Skeletal muscle tissue (tissue), 3 donors: ENCODE measurements at regions not wholly inside any gene's neighbourhood (a gene's known extent, or its start where the extent isn't known, plus 50 kb on each side); places are given as distances from the start of the nearest gene placed in this dataset.
"Not testable (repeated sequence)": the region's sequence is repeated elsewhere in the genome, so short reads cannot be mapped to it uniquely, and the experiment has no call there.

ENCODE experiments used
- H3K27ac ChIP-seq: one replicate; pipeline ENCODE4 v1.7.0; 2013; ENCODE audit warnings: mild to moderate bottlenecking, low read depth, low read length, inconsistent platforms
- H3K27me3 ChIP-seq, 3 donors: one replicate each; pipeline ENCODE4 v1.7.0; 2013; ENCODE audit warnings: low read length in 3 of 3; ENCODE audit not compliant: control insufficient read depth in 3 of 3, insufficient read depth in 3 of 3
- H3K36me3 ChIP-seq, 3 donors: one replicate each; pipeline ENCODE4 v1.7.0; 2013; ENCODE audit warnings: low read length in 3 of 3; ENCODE audit not compliant: control insufficient read depth in 3 of 3, insufficient read depth in 3 of 3
- H3K4me1 ChIP-seq, 3 donors: one replicate each; pipeline ENCODE4 v1.7.0; 2013; ENCODE audit warnings: low read length in 3 of 3, mild to moderate bottlenecking in 3 of 3; ENCODE audit not compliant: control insufficient read depth in 3 of 3, insufficient read depth in 3 of 3
- H3K4me3 ChIP-seq, 3 donors: one replicate each; pipeline ENCODE4 v1.7.0; 2013; ENCODE audit warnings: low read length in 3 of 3
- H3K9ac ChIP-seq, 3 donors: one replicate each; pipeline ENCODE4 v1.7.0; 2013; ENCODE audit warnings: low read length in 3 of 3, mild to moderate bottlenecking in 3 of 3, moderate library complexity in 2 of 3, low read depth in 1 of 3
- H3K9me3 ChIP-seq, 3 donors: one replicate each; pipeline ENCODE4 v1.7.0; 2013; ENCODE audit warnings: low read length in 3 of 3; ENCODE audit not compliant: control insufficient read depth in 3 of 3
- donor health status: Osteomylitis.

DNA sequence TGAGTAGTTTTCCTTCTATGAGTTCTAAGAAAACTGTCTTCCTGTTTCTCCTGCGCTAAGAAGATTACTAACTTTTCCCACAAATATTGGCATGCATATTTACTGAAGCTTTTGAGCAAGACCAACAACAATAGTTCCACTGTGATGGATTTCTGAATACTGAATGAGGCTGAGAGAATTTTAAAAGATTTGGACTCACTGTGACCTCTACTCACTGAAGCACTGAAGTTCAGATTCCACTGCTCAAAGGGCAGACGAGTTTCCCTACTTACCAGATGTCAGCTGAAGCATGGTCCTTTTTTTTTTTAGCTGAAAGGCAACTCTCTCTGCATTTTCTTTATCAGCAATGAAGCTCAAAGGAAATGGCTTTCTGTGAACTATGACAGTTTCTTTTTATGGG is 718.5 kb downstream of the RFPL4B start:
- Histone ChIP-seq H3K36me3 (no peaks in the 10 kb centered on the region), H3K9me3 (no peaks in the 10 kb centered on the region), H3K4me3 (no peak overlapping the region), H3K27ac (no peak overlapping the region), H3K9ac (no peak overlapping the region), H3K4me1 (no peaks in the 10 kb centered on the region), H3K27me3 (no peaks in the 10 kb centered on the region)

DNA sequence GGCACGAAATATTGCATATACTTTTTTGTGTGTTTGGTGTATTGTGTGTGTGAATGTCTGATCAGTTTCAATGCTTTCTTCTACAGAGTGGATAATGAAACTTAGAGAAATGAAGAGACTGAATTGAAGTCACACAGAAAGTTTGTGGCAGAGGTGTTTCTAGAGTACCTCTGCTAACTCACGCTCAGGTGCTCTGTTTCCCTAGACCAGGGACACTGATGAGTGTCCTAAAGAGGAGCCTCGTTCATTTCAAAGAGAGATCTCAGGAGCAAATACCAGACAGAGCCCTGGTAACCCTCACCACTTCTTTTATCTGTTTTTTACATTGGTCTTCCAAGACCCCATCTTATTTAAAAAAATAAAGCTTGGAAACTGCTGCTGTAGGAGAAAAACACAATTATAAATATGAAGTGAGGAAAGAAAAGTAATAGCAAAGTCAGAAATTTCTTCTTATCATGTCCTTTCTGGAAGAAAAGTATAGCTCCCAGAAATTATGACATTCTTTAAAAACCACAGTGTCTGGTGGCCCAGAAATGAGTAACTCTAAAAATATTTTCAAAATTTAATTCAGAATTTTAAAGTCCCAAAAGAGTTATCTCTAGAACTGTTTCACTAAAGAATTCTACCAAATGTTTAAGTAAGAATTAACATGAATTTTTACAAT is 720.6 kb downstream of the RFPL4B start:
- Histone ChIP-seq H3K9ac (no peak overlapping the region), H3K9me3 (no peaks in the 10 kb centered on the region), H3K4me1 (no peaks in the 10 kb centered on the region), H3K36me3 (no peaks in the 10 kb centered on the region), H3K27me3 (no peaks in the 10 kb centered on the region), H3K27ac (no peak overlapping the region), H3K4me3 (no peak overlapping the region)

DNA sequence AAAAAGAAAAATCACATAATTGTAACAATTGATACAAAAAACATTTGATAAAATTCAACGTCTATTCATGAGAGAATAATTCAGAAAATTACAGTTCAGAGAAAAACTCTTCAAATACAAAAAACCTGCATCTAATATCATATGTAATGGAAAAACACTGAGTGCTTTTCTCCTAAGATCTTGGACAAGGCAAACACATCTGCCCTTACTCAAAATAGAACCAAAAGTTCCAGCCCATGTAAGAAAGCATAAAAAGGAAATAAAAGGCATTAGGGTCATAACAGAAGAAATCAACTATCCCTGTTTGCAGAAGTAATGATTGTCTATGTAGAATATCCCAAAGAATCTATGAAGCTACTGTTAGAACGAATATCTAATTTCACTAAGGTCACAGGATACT is 721.4 kb downstream of the RFPL4B start:
- H3K36me3 ChIP-seq = no peaks in the 10 kb centered on the region
- no peak overlapping the region for H3K27ac ChIP-seq
- no peaks in the 10 kb centered on the region for H3K27me3 ChIP-seq
- H3K9ac ChIP-seq = no peak overlapping the region
- no peak overlapping the region for H3K4me3 ChIP-seq
- H3K9me3 ChIP-seq = no peaks in the 10 kb centered on the region
- H3K4me1 ChIP-seq = no peaks in the 10 kb centered on the region

DNA sequence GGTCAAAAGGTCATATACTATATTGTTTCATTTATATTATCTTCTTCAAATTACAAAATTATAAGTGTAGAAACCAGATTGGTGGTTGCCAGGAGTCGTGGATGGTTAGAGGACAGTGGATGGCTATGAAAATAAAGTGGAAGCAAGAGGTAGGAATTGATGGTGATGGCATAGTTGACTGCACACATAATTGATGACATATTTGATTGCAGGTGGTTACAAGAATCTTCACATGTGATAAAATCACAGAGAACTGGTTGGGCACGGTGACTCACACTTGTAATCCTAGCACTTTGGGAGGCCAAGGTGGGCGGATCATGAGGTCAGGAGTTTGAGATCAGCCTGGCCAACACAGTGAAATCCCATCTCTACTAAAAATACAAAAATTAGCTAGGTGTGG is 723.6 kb downstream of the RFPL4B start:
- H3K27me3 ChIP-seq, H3K36me3 ChIP-seq, H3K9ac ChIP-seq, H3K4me1 ChIP-seq, H3K4me3 ChIP-seq, H3K9me3 ChIP-seq, H3K27ac ChIP-seq: not testable (repeated sequence)

DNA sequence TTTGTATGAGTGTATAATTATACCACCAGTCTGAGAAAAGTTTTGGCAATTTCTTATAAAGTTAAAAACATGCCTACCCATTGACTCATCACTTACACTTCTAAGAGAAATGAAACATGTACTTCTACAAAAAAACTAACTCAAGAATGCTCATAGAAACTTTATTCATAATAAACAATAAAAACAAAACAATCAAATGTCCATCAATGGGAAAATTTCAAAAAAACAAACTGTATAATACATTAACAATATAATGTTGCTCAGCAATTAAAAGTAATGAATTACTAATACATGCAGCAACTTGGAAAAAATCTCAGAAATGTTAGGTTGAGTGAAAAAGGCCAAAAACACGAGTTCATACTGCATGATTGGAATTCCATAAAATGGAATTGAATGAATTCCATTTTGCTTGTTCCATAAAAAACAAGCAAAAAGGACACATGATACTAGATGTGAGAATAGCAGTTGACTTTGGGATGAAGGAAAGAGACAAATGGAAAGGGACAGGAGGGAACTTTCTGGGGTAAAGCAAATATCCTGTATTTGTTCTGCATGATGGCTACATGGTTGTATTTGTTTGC is 726.6 kb downstream of the RFPL4B start:
- H3K27ac ChIP-seq = no peak overlapping the region
- no peaks in the 10 kb centered on the region for H3K9me3 ChIP-seq
- H3K9ac ChIP-seq = no peak overlapping the region

DNA sequence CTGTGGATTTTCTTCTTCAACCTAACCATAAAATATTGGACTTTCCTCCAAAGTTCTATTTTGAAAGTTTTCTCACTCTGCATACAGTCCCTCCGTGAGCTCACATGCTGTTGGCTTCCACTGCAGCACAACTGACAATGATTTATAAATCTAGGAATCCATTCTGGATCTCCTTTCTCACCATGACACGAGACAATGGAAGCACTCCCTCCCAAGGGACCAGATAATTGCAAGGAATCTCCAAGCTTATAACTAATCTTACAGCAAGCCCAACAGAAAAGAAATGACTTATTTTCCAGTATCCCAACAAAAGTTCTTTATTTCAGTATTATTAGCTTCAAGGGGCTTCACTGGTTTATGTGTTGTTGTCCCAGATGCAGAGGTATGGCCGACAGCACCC is 729.0 kb downstream of the RFPL4B start:
- Histone ChIP-seq H3K9me3 (no peaks in the 10 kb centered on the region), H3K4me3 (no peak overlapping the region), H3K36me3 (no peaks in the 10 kb centered on the region), H3K27me3 (no peaks in the 10 kb centered on the region), H3K27ac (no peak overlapping the region), H3K4me1 (no peaks in the 10 kb centered on the region), H3K9ac (no peak overlapping the region)

More for the DNA sequence above, 726.6 kb downstream of the RFPL4B start:
- Histone ChIP-seq H3K4me3 (no peak overlapping the region), H3K36me3 (no peaks in the 10 kb centered on the region), H3K27me3 (no peaks in the 10 kb centered on the region), H3K4me1 (no peaks in the 10 kb centered on the region)

DNA sequence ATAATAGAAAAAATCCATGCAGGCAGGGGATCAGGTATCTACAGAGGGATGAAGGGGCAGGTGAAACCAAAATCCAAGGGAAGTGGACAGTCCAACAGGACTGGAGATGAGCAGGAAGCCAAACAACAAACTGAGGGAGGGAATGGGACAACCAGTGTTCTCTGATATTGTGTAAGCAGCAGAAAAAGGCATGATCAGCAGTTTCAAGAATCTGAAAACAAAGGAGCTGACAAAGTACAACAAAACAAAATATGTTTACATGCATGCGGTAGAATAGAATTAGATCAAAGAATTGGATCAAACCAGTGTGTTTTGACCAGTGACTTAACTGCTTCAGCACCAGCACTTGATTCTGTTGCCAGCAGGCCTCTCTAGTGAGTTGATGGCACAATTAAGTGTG is 729.7 kb downstream of the RFPL4B start:
- no peak overlapping the region for H3K9ac ChIP-seq
- H3K4me3 ChIP-seq = no peak overlapping the region
- no peaks in the 10 kb centered on the region for H3K27me3 ChIP-seq

DNA sequence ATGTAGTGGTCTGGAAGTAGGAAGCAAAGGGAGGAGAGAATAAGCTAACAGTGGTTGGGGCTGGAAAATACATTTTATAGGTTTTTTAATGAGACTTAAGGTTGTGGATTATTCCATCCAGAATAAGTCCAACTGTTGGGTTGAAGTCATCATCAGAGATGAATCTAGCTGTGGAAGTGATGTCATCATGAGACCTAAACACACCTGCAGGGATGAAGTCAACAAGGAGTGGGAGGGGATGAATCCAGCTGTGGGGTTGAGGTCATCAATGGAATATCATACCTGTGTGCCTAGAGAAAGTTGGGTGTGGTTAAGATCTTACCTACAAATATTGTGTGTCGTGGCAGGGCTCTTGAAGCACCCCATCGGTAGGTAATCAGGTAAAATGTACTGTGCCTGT is 730.7 kb downstream of the RFPL4B start:
- Histone ChIP-seq H3K36me3 (no peaks in the 10 kb centered on the region), H3K4me1 (no peaks in the 10 kb centered on the region), H3K9me3 (no peaks in the 10 kb centered on the region), H3K27me3 (no peaks in the 10 kb centered on the region), H3K9ac (no peak overlapping the region), H3K27ac (no peak overlapping the region), H3K4me3 (no peak overlapping the region)

More for the DNA sequence above, 729.7 kb downstream of the RFPL4B start:
- no peaks in the 10 kb centered on the region for H3K36me3 ChIP-seq
- no peaks in the 10 kb centered on the region for H3K4me1 ChIP-seq
- no peak overlapping the region for H3K27ac ChIP-seq
- no peaks in the 10 kb centered on the region for H3K9me3 ChIP-seq

DNA sequence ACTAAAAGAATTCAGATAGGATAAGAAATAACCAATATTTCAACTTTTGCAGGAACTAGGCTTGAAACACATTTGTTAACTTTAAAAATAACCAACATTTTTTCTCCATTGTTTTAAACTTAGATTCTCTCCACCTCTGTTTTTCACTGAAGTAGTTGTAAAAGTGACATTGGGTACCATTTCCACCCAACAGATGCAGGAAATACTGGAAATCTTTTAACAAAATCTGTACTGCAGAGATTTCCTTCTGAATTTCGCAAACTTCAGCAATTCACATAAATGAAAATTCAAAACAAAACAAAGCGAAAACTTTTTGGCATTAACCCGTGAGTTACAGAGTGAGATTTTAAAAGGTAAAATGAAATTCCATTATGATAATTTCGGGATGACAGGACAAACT is 731.7 kb downstream of the RFPL4B start:
- Histone ChIP-seq H3K4me1 (no peaks in the 10 kb centered on the region), H3K9me3 (no peaks in the 10 kb centered on the region), H3K36me3 (no peaks in the 10 kb centered on the region), H3K9ac (no peak overlapping the region), H3K27ac (no peak overlapping the region), H3K4me3 (no peak overlapping the region), H3K27me3 (no peaks in the 10 kb centered on the region)

DNA sequence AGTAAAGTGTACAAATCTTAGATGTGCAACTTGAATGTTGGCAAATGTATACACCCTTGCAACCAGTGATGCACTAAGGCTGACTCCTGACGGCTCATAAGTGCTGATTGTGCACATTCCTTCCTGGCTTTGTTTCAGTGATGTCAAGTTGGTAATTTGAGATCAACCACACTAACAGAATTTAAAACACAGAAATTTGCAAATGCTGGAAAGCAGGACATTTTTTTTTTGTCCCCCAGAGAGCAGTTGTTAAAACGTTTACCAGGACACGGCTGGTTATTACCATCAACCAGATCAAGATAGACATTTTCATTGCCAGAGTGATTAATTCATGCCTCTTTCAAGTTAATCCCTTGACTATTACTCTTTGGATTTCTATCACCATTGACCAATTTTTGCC is 735.6 kb downstream of the RFPL4B start:
- H3K27me3 ChIP-seq = no peaks in the 10 kb centered on the region
- no peak overlapping the region for H3K4me3 ChIP-seq
- H3K36me3 ChIP-seq = no peaks in the 10 kb centered on the region
- H3K4me1 ChIP-seq = no peaks in the 10 kb centered on the region
- H3K27ac ChIP-seq = no peak overlapping the region
- no peak overlapping the region for H3K9ac ChIP-seq
- H3K9me3 ChIP-seq = no peaks in the 10 kb centered on the region
